ENCODE measurements at regions not wholly inside any gene's neighbourhood (a gene's known extent, or its start where the extent isn't known, plus 50 kb on each side); places are given as distances from the start of the nearest gene placed in this dataset.

DNA sequence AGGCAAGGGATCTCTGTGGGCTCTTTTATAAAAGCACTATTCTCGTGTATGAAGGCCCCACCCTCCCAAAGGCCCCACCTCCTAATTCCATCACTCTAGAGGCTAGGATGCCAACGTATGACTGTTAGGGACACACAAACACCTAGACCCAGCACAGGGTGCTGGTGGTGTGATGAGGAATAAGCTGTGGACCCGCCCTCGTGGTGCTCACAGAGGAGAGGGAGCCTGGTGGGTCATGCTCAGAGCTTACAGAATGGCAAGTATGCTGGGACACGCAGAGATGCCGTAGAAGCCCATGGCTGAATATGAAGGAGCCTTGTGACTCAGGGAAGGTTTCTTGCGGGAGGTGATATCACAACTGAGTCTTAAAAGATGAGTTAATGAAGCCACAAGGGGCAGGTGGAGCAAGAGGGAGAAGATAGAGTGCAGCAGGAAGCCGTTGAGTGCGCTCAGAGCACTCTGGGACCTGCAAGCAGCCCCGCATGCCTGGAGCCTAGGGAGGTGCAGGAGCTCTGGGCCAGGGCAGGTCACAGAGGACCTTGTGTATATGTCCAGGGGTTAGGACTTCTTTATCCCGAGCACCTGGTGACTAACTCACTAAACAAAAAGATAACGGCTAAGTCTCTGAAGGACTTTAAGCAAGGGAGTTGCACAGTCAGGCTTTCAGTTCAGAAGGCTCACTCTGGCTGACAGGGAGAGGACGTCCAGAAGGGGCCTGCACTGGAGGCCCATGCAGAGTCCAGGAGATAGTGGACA lies 160.9 kb downstream of the TRIM29 start:
- TF ChIP-seq, protein P1, sequence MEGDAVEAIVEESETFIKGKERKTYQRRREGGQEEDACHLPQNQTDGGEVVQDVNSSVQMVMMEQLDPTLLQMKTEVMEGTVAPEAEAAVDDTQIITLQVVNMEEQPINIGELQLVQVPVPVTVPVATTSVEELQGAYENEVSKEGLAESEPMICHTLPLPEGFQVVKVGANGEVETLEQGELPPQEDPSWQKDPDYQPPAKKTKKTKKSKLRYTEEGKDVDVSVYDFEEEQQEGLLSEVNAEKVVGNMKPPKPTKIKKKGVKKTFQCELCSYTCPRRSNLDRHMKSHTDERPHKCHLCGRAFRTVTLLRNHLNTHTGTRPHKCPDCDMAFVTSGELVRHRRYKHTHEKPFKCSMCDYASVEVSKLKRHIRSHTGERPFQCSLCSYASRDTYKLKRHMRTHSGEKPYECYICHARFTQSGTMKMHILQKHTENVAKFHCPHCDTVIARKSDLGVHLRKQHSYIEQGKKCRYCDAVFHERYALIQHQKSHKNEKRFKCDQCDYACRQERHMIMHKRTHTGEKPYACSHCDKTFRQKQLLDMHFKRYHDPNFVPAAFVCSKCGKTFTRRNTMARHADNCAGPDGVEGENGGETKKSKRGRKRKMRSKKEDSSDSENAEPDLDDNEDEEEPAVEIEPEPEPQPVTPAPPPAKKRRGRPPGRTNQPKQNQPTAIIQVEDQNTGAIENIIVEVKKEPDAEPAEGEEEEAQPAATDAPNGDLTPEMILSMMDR (IDR thresholded peaks at IDR 0.05), result no peak
- no peak for TF ChIP-seq POLR2AphosphoS5 (IDR thresholded peaks at IDR 0.05)
- no peak for TF ChIP-seq POLR2A (IDR thresholded peaks at IDR 0.05)
